ENCODE measurements at regions not wholly inside any gene's neighbourhood (a gene's known extent, or its start where the extent isn't known, plus 50 kb on each side); places are given as distances from the start of the nearest gene placed in this dataset.

DNA sequence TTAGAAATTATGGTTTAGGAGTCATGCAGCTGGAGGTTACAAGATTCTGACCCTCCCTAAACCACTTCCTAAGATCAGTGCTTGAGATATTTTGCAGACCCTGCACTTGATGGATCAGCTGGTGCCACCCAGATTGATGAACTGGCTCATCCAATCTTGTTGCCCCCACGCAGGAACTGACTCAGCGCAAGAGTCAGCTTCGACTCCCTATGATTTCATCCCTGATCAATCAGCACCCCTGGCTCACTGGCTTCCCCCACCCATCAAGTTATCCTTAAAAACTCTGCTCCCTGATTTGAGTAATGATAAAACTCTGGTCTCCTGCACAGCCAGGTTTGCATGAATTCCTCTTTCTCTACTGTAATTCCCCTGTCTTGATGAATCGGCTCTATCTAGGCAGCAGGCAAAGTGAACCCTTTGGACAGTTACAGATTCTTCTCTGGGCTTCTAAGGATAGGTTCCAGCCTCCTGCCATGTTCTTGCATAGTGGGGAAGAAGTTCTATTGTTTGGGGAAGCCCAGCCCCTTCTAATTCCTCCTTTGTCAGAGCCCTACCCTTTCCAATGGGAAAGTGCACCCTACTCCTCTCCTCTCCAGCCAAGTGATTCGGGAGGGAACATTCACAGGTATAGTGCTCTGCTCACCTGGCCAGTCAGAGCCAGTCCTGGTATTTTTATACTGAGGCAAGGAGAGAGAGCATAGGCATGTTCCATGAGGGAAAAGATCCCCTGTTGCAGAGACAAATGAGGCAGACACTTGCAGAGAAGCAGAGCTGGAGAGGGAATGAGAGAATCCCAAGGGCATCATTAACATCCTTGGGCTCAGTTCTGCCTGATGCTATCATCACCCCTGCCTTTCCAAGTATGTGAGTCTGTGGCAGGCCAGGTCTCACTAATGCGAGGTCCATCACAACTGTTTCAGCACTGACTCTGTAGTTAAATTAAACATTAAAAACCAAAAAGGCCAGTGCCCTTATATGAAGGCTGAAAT, 224.4 kb upstream of the GALNT17 start:
- DNase-seq, result no peak

DNA sequence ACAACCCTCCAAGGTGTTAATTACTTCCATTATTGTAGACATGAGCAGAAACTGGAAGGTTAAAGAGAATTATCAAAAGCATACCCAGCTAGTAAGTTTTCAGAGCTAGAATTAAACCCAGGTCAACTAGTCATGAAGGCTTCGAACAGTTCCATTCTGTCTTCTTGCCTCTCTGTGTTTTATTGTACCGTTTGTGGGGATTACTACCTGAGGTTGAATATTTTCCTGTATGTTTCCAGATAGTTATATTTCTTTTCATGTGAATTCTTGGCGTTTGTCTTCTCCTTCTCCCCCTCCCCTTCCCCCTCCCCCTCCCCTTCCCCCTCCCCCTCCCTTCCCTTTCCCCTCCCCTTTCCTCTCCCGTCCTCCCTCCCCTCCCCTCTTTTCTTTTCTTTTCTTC, 218.0 kb upstream of the GALNT17 start:
- DNase-seq, result no peak

DNA sequence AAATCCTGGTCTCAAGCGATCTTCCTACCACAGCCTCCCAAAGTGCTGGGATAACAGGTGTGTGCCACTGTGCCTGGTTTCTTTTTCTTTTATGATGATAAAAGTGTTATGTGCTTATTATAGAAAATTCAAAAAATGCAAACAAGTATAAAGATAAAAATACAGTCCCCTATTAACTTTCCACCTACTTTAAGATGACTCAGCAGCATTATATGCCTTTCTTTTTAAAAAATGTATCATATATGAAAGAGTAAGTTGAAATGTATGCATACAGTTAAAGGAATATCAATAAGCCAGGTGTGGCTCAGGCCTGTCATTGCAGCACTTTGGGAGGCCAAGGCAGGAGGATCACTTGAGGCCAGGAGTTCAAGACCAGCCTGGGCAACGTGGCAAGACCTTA, 216.9 kb upstream of the GALNT17 start:
- no peak for DNase-seq

DNA sequence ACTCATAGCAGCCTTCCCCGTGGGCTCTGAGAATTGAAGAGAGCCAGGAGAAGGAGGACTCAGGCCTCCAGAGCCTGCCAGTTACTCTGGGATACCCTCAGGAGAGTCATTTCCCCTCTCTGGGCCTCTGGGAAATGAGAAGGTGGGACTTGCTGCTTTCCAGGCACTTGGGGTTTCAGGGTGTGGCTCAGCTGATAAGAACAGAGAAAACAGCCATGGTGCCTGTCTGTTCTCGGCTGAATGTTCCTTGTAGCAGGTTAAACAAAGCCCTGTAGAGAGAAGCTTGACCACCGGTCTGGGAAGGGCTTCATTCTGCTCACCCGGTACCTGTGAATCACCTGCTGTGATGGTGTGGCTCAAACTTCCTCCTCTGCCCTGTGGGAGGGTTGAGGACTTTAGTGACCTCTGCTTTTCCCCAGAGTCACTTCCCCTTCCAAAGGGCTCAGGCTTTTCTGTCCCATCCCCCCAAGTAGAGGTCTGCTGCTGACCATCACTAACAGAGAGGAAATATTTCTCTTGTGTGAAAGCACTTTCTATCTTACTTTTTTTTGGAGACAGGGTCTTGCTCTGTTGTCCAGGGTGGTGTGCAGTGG, 212.4 kb upstream of the GALNT17 start:
- DNase-seq, result no peak

DNA sequence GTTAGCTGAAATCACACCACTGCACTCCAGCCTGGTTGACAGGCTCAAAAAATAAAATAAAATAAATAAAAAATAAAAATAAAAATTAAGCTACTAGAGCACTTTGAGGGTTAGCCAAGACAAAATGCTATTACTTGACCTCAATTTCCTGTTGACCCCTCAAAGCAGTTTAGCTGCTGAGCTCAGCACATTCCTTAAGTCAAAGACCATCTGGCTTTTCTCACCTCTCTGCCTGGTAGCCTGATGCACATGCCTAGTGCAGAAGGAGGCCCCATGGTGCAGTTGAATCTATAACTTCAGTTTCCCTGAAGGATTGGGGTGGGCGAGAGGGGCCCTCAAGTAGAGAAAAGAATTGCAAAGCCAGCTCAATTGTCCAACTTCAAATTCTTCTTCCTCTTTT, 211.1 kb upstream of the GALNT17 start:
- no peak for DNase-seq

DNA sequence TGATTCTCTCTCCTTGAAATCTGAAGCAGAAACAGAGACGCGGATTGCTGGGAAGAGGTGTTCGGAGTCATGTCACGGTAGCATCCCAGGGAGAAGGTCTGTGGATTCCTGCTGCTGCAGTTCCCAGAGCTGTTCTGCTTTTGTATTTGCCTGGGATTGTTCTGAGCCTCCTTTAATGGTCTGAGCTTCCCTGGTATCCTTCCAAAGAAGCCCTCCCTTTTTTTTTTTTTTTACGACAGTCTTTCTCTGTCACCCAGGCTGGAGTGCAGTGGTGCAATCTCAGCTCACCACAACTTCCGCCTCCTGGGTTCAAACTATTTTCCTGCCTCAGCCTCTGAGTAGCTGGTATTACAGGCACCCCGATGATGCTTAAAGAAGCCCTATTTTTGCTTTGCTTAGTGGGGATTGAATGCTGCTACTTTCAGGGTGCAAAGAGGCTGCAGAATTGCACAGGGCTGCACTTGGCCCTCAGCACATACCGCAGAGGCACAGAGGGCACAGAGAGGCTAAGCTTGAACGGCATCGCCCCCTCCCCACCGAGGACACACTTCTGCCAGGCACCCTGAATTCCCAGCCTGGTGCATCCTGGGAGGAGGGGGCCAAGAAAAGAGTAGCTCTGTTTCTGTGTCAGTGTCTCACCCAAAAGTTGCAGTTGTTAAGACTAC, 208.6 kb upstream of the GALNT17 start:
- no peak for DNase-seq

DNA sequence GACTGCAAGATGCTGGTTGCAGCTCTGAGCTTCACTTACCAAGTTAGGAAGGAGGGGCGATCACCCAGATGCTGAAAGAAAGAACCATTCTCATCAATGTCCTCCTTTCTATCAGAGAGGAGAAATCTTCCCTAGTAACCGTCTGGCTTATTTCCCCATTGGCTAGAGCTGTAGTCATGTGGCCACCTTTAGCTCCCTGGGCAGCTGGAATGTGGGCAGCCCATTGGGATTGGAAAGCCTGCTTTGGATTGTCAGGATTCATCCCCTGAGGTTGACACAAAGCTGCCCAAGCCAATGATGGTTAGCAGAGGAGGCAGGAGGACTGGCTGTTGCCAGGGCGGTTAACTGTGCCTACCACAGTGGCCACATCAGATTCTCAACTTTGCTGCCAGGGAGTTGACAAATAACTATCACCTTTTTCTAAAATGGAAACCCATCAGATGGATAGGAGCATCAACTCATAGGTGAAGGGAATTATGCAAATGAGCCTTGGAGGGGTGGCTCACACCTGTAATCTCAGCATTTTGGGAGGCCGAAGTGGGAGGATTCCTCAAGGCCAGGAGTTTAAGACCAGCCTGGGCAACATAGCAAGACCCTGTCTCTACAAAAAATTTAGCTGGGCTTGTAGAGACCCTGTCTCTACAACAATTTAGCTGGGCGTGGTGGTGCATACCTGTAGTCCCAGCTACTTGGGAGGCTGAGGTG, 206.4 kb upstream of the GALNT17 start:
- no peak for DNase-seq

DNA sequence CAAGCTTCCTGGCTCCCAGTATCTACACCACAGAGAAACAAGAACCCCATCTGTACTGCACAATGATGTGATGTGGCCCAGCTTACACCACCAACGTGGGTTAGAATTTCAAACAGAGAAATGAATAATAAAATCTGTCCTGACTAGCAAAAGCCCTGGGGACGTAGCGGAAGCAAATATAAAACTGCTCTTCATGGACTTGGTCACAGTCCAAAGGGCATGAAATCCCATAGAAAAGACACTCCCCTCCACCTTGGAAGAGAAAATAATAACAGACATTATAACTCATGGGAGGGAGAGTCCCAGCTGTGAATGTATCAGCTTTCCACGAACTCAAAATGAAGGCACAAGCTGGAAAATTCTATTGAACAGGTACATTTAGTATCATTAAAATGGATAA, 205.3 kb upstream of the GALNT17 start:
- DNase-seq, result peak; percentile 78

DNA sequence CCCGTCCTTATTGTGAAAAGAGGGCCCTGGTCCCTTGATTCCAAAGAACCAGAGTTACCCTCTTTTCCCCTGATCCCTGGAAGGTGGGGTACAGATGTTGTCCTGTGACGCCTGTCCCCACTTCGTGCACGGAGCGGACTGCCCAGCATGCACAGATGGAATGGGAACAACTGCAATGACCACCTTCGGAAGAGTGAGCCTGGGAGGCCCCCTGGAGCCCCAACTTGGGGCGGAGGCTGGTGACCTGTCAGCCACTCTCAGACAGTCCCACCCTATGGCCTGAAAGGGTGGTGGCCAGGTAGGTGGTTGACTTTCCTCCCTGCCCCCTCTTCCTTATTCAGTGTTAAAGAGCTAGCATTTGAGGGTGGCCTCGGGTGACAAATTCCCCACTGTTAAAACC, 196.6 kb upstream of the GALNT17 start:
- no peak for DNase-seq

DNA sequence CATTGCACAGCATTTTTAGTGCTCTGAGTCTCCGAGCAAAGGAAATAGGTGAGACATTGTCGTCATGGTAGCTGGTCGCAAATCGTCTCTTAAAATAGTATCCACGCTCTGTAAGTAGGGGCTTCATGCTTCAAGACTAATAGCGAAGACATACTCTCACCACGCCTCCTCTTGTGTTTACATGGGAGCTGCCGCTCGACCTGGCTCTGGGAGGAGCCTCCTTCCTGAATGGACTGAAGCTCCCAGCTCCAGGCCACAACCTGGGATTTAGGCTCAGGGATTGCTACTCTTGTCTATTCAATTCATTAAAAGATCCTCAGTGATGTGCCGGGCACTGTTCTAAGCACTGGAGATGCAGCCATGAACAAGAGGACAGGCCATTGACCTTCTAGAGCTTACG, 196.1 kb upstream of the GALNT17 start:
- no peak for DNase-seq

DNA sequence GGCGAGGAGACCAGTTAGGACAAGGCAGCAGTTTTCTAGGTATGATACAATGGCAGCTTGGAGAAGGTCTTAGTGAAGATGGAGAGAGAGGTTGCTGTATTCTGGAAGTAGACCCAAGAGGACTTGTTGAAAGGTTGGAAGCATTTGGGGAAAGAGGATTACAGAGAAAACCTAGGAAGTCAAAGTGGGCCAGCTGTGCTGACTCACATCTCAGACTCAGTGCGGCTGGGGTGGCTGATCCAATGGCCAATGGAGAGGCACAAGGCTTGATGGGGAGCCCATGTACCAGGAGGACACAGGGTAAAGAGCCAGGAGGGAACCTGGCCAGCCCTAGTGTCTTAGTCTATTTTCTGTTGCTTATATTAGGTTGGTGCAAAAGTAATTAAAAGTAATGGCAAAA, 194.5 kb upstream of the GALNT17 start:
- DNase-seq, result no peak

DNA sequence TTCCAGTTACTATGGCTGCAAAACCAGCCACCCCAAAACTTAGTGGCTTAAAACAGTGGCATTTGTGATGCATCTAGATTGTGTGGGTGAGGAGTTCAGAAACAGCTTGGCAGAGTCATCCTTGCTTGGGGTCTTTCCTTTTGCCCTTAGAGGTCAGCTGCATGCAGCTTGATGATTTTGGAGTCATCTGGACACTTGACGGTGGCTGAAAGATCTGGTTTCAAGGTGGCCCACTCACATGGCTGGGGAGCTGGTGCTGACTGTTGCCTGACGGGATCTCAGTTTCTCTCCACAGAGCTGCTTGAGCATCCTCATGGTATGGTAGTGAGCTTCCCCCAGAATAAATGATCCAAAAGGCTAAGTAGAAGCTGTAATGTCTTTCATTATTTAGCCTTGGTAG, 191.3 kb upstream of the GALNT17 start:
- DNase-seq, result no peak

DNA sequence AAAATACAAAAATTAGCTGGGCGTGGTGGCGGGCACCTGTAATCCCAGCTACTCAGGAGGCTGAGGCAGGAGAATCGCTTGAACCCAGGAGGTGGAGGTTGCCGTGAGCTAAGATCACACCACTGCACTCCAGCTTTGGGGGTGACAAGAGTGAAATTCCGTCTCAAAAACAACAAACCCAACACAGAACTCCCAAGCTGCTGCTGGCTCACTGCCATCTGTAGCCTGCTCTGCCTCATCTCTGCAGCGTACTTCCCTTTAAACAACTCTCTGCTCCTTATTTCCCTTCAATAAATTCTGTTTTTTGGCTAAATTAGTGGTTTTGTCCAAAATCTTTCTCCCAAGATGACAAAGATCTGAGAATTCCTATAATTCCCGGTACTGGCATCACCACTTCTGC, 189.2 kb upstream of the GALNT17 start:
- no peak for DNase-seq

DNA sequence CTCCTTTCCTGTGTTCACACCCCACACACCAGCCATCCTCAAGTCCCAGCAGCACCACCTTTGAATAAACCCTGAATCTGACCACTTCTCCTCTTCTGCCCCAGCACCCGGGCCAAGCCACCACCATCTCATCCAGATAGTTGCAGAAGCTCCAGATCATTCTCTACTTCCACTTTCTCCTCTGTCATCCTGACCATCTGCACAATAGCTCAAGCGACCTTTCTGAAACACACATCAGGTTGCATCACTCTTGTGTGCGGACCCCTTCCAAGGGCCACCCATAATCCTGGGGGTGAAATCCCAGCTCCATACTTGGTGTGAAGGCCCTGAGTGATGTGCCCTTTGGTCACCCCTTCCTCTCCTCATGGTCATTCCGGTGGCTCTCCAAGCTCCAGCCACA, 187.4 kb upstream of the GALNT17 start:
- no peak for DNase-seq

DNA sequence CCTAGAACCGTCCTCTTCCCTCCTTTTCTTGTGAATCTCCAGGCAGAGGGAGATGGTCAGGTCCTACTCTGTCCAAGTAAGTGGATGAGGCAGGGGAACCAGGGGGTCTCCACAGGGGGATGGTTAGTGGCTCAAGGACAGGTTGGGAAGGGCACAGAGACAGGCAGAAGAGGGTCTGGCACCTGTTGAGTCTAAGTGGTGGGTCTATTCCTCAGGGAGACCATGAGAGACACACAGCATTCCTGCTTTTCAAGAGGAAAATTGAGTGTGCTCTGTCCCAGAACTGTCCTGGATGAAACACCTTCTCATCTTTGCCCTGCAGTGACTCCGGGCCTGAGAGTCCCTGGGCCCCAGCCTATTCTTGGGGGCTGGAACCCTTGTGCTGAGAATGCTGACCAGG, 184.8 kb upstream of the GALNT17 start:
- DNase-seq, result no peak

DNA sequence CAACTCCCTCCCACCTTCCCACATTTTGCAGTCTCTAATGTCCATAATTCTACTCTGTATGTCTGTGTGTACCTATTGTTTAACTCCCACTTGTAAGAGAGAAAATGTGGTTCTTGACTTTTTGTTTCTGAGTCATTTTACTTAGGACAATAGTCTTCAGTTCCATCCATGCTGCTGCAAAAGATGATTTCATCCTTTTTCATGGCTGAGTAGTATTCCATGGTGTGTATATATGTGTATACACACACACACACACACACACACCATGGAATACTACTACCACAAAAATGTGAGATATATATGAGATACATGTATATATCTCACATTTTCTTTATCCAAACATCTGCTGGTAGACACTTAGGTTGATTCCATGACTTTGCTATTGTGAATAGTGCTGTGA, 182.1 kb upstream of the GALNT17 start:
- no peak for DNase-seq

DNA sequence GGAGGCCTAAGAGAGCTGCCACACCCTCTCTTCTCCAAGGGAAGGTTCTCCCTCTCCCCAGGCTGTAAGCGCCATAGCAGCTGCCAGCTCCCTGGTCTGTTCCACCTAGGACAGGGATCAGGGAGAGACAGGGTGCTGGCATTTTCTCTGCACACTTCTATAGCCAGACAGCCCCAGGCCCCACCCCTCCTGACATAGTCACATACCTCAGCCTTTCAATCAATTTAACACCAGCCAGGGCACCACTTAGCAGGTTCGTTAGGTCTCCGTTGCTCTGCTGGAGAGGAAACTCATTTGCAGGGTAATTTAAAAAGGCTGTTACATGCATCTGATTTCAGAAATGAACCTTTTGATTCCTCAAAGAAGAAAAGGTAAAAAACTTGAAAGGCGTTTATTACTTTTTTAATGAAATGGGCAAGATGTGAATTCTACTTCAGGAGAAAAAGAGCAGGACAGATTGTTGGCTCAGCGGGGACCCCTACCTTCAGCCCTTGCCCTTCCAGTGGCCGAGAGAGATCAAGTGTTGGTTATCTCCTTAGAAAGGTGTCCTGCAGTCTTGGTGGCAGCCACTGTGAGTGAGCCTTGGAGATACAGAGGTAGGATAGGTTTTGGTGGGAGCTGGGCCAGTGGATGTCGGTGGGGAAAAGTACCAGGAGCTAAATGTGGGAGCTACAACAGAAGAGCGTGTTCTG, 180.5 kb upstream of the GALNT17 start:
- no peak for DNase-seq

DNA sequence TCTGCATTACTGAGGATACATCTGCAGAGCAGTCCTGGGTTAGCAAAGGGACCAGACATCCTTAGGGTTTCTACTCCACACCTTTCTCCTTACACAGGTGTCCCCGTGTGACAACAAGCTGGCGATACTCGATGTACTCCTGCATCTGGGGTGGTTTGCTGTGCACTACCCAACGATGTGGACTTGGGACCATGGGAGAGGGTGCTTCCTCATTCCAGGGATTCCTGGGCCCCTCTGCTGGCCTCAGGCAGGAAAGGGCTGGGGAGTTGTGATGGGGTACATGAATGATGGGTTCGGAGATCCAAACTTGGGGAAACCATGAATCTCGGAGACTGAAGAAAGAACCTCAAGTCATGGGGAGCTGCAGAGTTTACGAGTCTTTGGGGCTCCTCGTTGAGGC, 179.6 kb upstream of the GALNT17 start:
- DNase-seq, result no peak

DNA sequence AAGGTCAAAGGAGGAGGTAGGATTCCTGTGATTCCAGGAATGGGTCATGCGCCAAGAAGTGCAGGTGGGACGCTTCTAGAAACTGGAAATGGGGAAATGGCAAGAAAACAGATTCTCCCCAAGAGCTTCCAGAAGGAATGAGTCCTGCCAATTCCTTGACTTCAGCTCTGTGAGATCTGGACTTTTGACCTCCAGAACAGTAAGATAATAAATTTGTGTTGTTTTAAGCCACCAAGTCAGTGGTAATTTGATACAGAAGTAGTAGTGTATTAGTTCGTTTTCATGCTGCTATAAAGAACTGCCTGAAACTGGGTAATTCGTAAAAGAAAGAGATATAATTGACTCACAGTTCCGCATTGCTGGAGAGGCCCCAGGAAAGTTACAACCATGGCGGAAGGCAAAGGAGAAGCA, 178.6 kb upstream of the GALNT17 start:
- DNase-seq, result no peak

DNA sequence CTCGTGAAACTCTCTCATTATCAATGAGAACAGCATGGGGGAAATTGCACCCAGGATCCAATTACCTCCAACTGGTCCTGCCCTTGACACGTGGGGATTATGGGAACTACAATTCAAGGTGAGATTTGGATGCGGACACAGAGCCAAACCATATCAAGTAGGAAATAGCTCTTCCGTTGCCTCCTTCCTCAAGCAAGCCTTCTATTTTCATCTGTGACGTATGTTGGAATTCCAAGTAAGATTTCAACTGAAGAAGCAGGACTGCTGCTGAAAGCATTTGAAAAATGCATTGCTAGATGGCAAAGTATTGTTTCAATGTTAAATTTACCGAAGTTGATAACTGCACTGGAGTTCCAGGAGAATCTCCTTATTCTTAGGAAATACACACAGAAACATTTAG, 178.1 kb upstream of the GALNT17 start:
- no peak for DNase-seq

DNA sequence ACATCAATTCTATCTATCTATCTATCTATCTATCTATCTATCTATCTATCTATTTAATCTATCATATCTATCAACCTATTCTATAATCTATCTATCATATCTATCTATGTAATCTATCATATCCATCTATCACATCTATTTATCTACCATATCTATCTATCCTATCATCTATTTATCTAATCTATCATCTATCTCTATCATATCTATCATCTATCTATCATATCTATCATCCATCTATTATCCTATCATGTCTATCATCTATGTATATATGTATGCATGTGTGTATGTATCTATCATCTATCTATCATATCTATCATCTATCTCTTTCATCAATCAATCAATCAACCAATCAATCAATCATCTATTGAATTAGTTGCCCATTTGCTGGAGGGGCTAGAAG, 159.3 kb upstream of the GALNT17 start:
- no peak for DNase-seq

DNA sequence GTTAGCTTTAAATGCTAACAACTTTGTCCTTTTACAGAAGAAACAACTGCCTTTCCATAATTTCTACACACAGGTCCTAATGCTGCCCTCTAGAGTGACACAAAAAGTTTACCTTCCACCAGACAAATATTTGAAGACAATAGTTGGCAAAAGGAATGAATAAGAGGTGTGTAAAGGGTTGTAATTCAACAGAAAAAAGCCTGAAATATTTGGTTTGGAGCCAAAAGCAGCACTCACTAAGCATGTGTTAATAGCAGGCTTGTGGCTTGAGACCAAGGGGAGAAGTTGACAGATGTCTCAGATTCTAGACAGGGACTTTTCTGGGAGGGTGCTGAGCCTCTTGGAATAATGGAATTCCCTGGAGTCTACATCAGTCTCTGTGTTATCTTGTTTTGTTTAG, 156.2 kb upstream of the GALNT17 start:
- DNase-seq, result peak; percentile 62

DNA sequence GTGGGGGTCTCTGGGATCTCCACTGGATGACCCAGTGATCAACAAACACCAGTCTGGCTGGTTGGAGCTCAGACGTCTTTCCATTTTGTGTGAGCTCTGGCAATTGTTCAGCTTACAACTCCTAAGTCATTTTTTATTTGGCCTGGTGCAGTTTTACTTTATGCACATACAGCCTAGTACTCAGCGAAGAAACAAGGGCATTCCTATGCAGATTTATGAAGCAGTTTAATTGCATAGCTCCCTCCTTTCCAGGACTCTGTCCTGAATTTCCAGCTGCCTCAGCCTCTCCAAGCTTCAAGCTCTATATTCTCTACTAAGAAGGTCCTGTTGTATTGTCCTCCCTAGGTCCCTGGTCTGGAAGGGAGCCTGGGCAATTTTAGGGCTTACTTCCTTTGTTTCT, 145.6 kb upstream of the GALNT17 start:
- DNase-seq, result no peak

Measured in NCI-H2171 (cell line).